K562 (cell line): ENCODE measurements at regions not wholly inside any gene's neighbourhood (a gene's known extent, or its start where the extent isn't known, plus 50 kb on each side); places are given as distances from the start of the nearest gene placed in this dataset.

ENCODE experiments used
- ATAC-seq: fragments of 200-7000 bp; cut with Tn5 transposase; 3 replicates; pipeline ENCODE4 v1.9.1; 2020; ENCODE audit warnings: moderate library complexity
- BruUV-seq: library from RNA; stranded (reverse); fragments of 400-500 nt; replicated peaks from 2 replicates; lab custom pipeline; 2021; lab: Mats Ljungman, UMichigan
- CTCF ChIA-PET: fragments of 300-600 bp; formaldehyde crosslinking; extraction: SDS; loops from one replicate; lab custom pipeline; 2021; ENCODE audit warnings: low intra/inter-chr PET ratio; lab: Yijun Ruan, JAX
- POLR2A ChIA-PET: fragments of 300-600, 350-650 bp; sonication (Branson Sonifier 250); formaldehyde crosslinking; extraction: SDS; loops from one replicate; lab custom pipeline; 2021; ENCODE audit warnings: antibody characterized with exemption, inconsistent platforms; lab: Yijun Ruan, JAX
- DNase-seq, 4 experiments: peaks; one replicate each; pipeline versions ENCODE4 v3.0.0 to v3.0.0-alpha.2; 2011 to 2018; ENCODE audit warnings: low spot score in 3 of 4, mixed read lengths in 3 of 4; ENCODE audit errors: extremely low read depth in 1 of 4
- FAIRE-seq: peaks from 2 replicates; lab custom pipeline; 2011; peaks lifted over from hg19 to GRCh38; lab: Jason Lieb, UNC
- H2AFZ ChIP-seq: 2 replicates; pipeline ENCODE4 v1.6.0; 2011; ENCODE audit warnings: low read depth, low read length, control low read depth, inconsistent platforms
- H3K27ac ChIP-seq: fragments of 200-600 bp; 3 replicates; pipeline ENCODE4 v1.8.0; 2011; ENCODE audit warnings: low read depth, mild to moderate bottlenecking, control low read depth, inconsistent platforms, low read length, moderate library complexity, mixed read lengths; ENCODE audit errors: extremely low read depth
- H3K27me3 ChIP-seq, 2 experiments: fragments of 300-600 bp in 1 of 2; 2 replicates in 1 of 2; 3 replicates in 1 of 2; pipeline versions ENCODE4 v1.6.0 to v1.8.0; 2011; ENCODE audit warnings: inconsistent platforms in 2 of 2, low read length in 2 of 2, mild to moderate bottlenecking in 1 of 2, mixed read lengths in 1 of 2, moderate library complexity in 1 of 2; ENCODE audit not compliant: control insufficient read depth in 2 of 2, insufficient read depth in 2 of 2
- H3K36me3 ChIP-seq: fragments of 300-600 bp; 3 replicates; pipeline ENCODE4 v1.8.0; 2011; ENCODE audit warnings: mild to moderate bottlenecking, low read length, inconsistent platforms; ENCODE audit not compliant: control insufficient read depth, insufficient read depth
- H3K4me1 ChIP-seq, 2 experiments: fragments of 200-600 bp in 1 of 2; replicated peaks in 1 of 2; 2 replicates in 1 of 2; 3 replicates in 1 of 2; pipeline versions ENCODE4 v1.5.1 to v1.8.0; 2011; ENCODE audit warnings: inconsistent platforms in 2 of 2, low read length in 2 of 2, mild to moderate bottlenecking in 1 of 2, mixed read lengths in 1 of 2, moderate library complexity in 1 of 2; ENCODE audit not compliant: control insufficient read depth in 2 of 2, insufficient read depth in 2 of 2
- H3K4me2 ChIP-seq: 2 replicates; pipeline ENCODE4 v1.6.1; 2011; ENCODE audit warnings: low read length, control low read depth, inconsistent platforms, mixed read lengths; ENCODE audit not compliant: insufficient read depth
- H3K4me3 ChIP-seq: fragments of 200-600 bp; sonication (generic), shearing (Covaris generic); 2 replicates; pipeline ENCODE4 v1.5.1; 2016; ENCODE audit warnings: control low read depth, inconsistent platforms
- H3K79me2 ChIP-seq: fragments of 200-600 bp; 3 replicates; pipeline ENCODE4 v1.8.0; 2011; ENCODE audit warnings: low read length, inconsistent platforms; ENCODE audit not compliant: control insufficient read depth, insufficient read depth
- H3K9ac ChIP-seq, 2 experiments: 2 replicates each; pipeline versions ENCODE4 v1.6.0 to v1.6.1; 2011; ENCODE audit warnings: low read depth in 2 of 2, low read length in 2 of 2, control low read depth in 1 of 2, inconsistent platforms in 1 of 2, mild to moderate bottlenecking in 1 of 2, mixed read lengths in 1 of 2; ENCODE audit not compliant: insufficient read depth in 1 of 2
- H3K9me1 ChIP-seq: one replicate; pipeline ENCODE4 v1.6.0; 2011; ENCODE audit warnings: inconsistent platforms, mild to moderate bottlenecking, low read length, moderate library complexity; ENCODE audit not compliant: control insufficient read depth, insufficient read depth
- H3K9me3 ChIP-seq: replicated peaks from 2 replicates; pipeline ENCODE4 v1.5.1; 2011; ENCODE audit warnings: low read depth, low read length, inconsistent platforms; ENCODE audit not compliant: control insufficient read depth, insufficient read depth
- H4K20me1 ChIP-seq: replicated peaks from 2 replicates; pipeline ENCODE4 v1.6.1; 2011; ENCODE audit warnings: low read length, inconsistent platforms, mixed read lengths; ENCODE audit not compliant: control insufficient read depth, insufficient read depth
- ATF1 ChIP-seq, 2 experiments: fragments of 450-650 bp in 1 of 2; IDR thresholded peaks; 2 replicates each; pipeline ENCODE4 v1.6.1; 2016; ENCODE audit warnings: missing compliant biosample characterization in 1 of 2, missing genetic modification characterization in 1 of 2
- CREB5 ChIP-seq: fragments of 250-450 bp; sonication (Bioruptor Pico); IDR thresholded peaks from 2 replicates; pipeline ENCODE4 v1.5.0; 2020; ENCODE audit warnings: mild to moderate bottlenecking
- JUN ChIP-seq, 2 experiments: sonication (generic) in 1 of 2; formaldehyde crosslinking in 1 of 2; IDR thresholded peaks; 2 replicates each; pipeline versions ENCODE4 v1.6.1 to v1.8.0; 2012 to 2022; ENCODE audit warnings: borderline replicate concordance in 2 of 2, mild to moderate bottlenecking in 2 of 2, improper control_type of control experiment in 1 of 2, low read depth in 1 of 2, low read length in 1 of 2, missing genetic modification reagents in 1 of 2
- PHF20 ChIP-seq: fragments of 450-650 bp; IDR thresholded peaks from 2 replicates; pipeline ENCODE4 v1.6.1; 2018; ENCODE audit not compliant: partially characterized antibody
- PHF21A ChIP-seq: fragments of 450-650 bp; IDR thresholded peaks from 2 replicates; pipeline ENCODE4 v1.6.1; 2017; ENCODE audit warnings: low read depth, borderline replicate concordance
- POLR2A ChIP-seq: fragments of 450-650 bp; conservative IDR thresholded peaks from 2 replicates; pipeline ENCODE4 v1.6.1; 2016
- RB1 ChIP-seq: fragments of 450-650 bp; IDR thresholded peaks from 2 replicates; pipeline ENCODE4 v1.6.1; 2017; ENCODE audit warnings: low read depth, mild to moderate bottlenecking
- RERE ChIP-seq: sonication (generic); formaldehyde crosslinking; IDR thresholded peaks from 2 replicates; pipeline ENCODE4 v1.8.0; 2023; ENCODE audit warnings: missing genetic modification reagents, mild to moderate bottlenecking, borderline replicate concordance
- SMAD1 ChIP-seq: fragments of 150-350 bp; IDR thresholded peaks from 2 replicates; pipeline ENCODE4 v1.6.1; 2014; ENCODE audit warnings: low read length, low read depth; ENCODE audit not compliant: partially characterized antibody
- SMARCB1 ChIP-seq: IDR thresholded peaks from 2 replicates; pipeline ENCODE4 v1.6.1; 2011; ENCODE audit warnings: improper control_type of control experiment, low read depth; ENCODE audit not compliant: insufficient read length
- SRSF7 ChIP-seq: fragments of 200-400 bp; formaldehyde crosslinking; optimal IDR thresholded peaks from 2 replicates; pipeline ENCODE3; 2017; ENCODE audit warnings: mild to moderate bottlenecking, low read depth, low read length
- TRIM24 ChIP-seq, 2 experiments: fragments of 450-650 bp; IDR thresholded peaks; 2 replicates each; pipeline ENCODE4 v1.6.1; 2016
- ZBTB7A ChIP-seq: IDR thresholded peaks from 2 replicates; pipeline ENCODE4 v1.6.1; 2011; ENCODE audit warnings: low read depth, mild to moderate bottlenecking, low read length, moderate library complexity, borderline replicate concordance; ENCODE audit not compliant: control insufficient read depth
- ZNF253 ChIP-seq: fragments of 250-450 bp; sonication (Bioruptor Pico); conservative IDR thresholded peaks from 2 replicates; pipeline ENCODE4 v1.6.1; 2021; ENCODE audit warnings: mild to moderate bottlenecking
- ZNF583 ChIP-seq: fragments of 250-450 bp; sonication (Bioruptor Pico); IDR thresholded peaks from 2 replicates; pipeline ENCODE4 v1.4.0; 2020
- ZNF586 ChIP-seq: fragments of 450-650 bp; formaldehyde crosslinking; conservative IDR thresholded peaks from 2 replicates; pipeline ENCODE4 v1.4.0; 2020; ENCODE audit warnings: mild to moderate bottlenecking, moderate library complexity
- ZNF830 ChIP-seq: fragments of 250-450 bp; sonication (Bioruptor Pico); IDR thresholded peaks from 2 replicates; pipeline ENCODE4 v1.5.0; 2021; ENCODE audit warnings: mild to moderate bottlenecking
- WGBS: fragments of 100-300 bp; shearing (Covaris generic); methylation state at CpG from one replicate; pipeline ENCODE4 v1.1.6; 2016; ENCODE audit warnings: low coverage, mixed read lengths; ENCODE audit not compliant: insufficient coverage; ENCODE audit errors: missing lambda C conversion rate; 5-methylcytosine and 5-hydroxymethylcytosine counted together
- in situ Hi-C: fragments of 300-500 bp; cut with MboI; formaldehyde crosslinking; loops from 4 replicates; pipeline ENCODE4 v1.15.0; 2018; ENCODE audit warnings: inconsistent platforms, mixed read lengths
- intact Hi-C: fragments of 100-400 bp; cut with micrococcal nuclease; formaldehyde crosslinking; loops from 2 replicates; pipeline ENCODE4 v1.14.2; 2022

- WGBS: 0% methylated on average over 3 of the region's 3 CpGs
- Histone ChIP-seq H3K9me3 (no peaks in the 10 kb centered on the region), H3K79me2 (no peaks in the 10 kb centered on the region), H3K9ac (no peak overlapping the region), H4K20me1 (no peaks in the 10 kb centered on the region), H3K4me2 (no peak overlapping the region), H3K4me3 (no peak overlapping the region), H3K36me3 (no peaks in the 10 kb centered on the region), H3K9me1 (no peaks in the 10 kb centered on the region), H3K27ac (no peak overlapping the region), H2AFZ (no peak overlapping the region), H3K27me3 (no peaks in the 10 kb centered on the region), H3K4me1 (no peaks in the 10 kb centered on the region)
- FAIRE-seq (no peak), ATAC-seq (no peak), DNase-seq (no peak)
- in situ Hi-C loops (no loop called here), intact Hi-C loops (no loop called here)
- ChIA-PET CTCF (no interaction called here), POLR2A (no interaction called here)
- BruUV-seq: no TSS peak
- TF ChIP-seq JUN (IDR thresholded peaks at IDR 0.05; ENCODE audit: borderline replicate concordance, low read depth, low read length) (no peak), JUN (CRISPR knock-in tag; IDR thresholded peaks at IDR 0.05; ENCODE audit: borderline replicate concordance) (no peak), ZNF583 (CRISPR knock-in tag) (no peak), PHF20 (no peak), PHF21A (no peak), POLR2A (no peak), RB1 (no peak), SMAD1 (no peak), ZNF253 (CRISPR knock-in tag) (no peak), ATF1 (CRISPR knock-in tag; IDR thresholded peaks at IDR 0.05) (no peak), ATF1 (tag; IDR thresholded peaks at IDR 0.05) (no peak), ZBTB7A (no peak), ZNF830 (no peak), SMARCB1 (no peak), TRIM24 (IDR thresholded peaks at IDR 0.05) (no peak), CREB5 (CRISPR knock-in tag) (no peak), ZNF586 (CRISPR knock-in tag) (no peak), RERE (CRISPR knock-in tag) (no peak), SRSF7 (no peak)
These were observed 353.0 kb downstream of the IDS start for GRCh38 chrX:149151805-149152757.
